ENCODE measurements at regions not wholly inside any gene's neighbourhood (a gene's known extent, or its start where the extent isn't known, plus 50 kb on each side); places are given as distances from the start of the nearest gene placed in this dataset.

DNA sequence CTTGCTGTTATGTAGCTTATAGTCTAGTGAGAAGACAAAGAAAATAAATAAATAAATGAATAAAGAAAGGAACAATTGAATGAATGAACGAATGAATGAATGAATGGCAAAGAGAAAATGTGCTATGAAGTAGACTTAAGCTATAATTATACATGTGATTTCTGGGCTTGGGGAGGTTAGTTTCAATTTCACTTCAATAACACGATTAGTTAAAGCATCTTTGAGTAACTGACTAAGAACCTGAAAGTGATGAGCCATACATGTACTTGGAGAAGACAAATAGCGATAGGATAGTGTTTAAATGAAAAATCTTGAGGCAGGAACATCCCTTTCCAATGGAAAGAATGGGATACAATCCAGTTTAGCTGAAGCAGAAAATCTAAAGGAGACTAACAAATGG, 593.1 kb upstream of the LRRTM4 start:
- TF ChIP-seq POLR2A (IDR thresholded peaks at IDR 0.05; ENCODE audit: low read length) = no peak
- no peak for TF ChIP-seq GATA1 (IDR thresholded peaks at IDR 0.05; ENCODE audit: low read depth, low read length)
